Stimulated activated CD4-positive, alpha-beta T cell treated with anti-CD3 and anti-CD28 coated beads, Interleukin-1b, Interleukin-23, amount 100 ng/mL, for 24 hours (primary cell): ENCODE measurements at regions not wholly inside any gene's neighbourhood (a gene's known extent, or its start where the extent isn't known, plus 50 kb on each side); places are given as distances from the start of the nearest gene placed in this dataset.
"Not testable (repeated sequence)": the region's sequence is repeated elsewhere in the genome, so short reads cannot be mapped to it uniquely, and the experiment has no call there.

ENCODE experiments used
- DNase-seq, 4 experiments: peaks; one replicate each; pipeline ENCODE4 v3.0.0-alpha.2; 2020; ENCODE audit warnings: low read depth in 4 of 4, low spot score in 1 of 4

DNA sequence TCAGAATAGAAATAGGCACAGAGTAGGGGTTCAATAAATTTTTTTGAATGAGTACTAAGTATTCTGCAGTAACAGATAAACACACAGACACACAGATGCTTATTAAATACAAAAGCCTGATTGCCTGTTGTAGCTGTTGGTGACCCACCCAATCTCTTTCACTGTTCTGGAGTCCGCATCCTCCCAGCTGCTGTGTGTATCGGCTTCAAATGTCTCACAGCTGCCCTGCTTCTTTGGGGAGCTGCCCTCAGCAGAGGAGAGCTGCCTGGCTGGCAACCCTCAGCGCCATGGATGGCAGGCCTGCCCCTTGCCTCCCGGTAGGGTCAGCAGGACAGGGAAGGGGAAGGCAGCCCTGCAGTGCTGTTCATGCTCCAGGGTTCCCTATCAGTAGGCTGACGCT lies 50.5 kb upstream of the PRNP start:
- no peak for DNase-seq

DNA sequence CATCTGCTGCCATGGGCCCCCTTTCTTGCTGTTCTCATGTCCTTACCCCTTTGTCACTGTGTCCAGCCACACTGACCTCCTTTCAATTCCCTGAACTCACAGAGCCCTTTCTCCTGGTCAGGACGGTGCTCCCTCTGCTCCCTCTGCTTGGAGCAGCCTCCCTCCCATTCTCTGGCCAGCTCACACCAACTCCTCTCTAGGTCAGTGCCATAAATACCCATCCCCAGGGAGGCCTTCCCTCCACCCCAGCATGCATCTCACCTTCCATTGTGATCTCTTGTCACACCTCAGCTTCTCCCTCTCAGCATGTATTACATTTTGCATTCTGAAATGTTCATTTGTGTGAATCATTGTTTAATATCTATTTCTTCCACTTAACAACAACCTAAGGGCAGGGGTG lies 50.9 kb upstream of the PRNP start:
- no peak for DNase-seq

GRCh38 chr20:4633780-4634179 lies 52.5 kb upstream of the PRNP start:
- no peak for DNase-seq

GRCh38 chr20:4633379-4633778 lies 52.9 kb upstream of the PRNP start:
- DNase-seq = no peak

DNA sequence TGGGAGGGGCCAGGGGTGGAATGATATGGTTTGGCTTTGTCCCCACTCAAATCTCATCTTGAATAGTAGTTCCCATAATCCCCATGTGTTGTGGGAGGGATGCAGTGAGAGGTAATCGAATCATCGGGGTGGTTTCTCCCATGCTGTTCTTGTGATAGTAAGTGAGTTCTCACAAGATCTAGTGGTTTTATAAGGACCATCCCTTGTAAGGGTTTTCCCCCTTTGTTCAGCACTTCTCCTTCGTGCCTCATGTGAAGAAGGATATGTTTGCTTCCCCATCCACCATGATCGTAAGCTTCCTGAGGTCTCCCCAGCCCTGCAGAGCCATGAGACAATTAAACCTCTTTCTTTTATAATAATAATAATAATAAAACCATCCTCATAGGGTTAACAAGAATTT lies 53.4 kb upstream of the PRNP start:
- DNase-seq = no peak

GRCh38 chr20:4626228-4626627 lies 60.0 kb upstream of the PRNP start:
- no peak for DNase-seq

DNA sequence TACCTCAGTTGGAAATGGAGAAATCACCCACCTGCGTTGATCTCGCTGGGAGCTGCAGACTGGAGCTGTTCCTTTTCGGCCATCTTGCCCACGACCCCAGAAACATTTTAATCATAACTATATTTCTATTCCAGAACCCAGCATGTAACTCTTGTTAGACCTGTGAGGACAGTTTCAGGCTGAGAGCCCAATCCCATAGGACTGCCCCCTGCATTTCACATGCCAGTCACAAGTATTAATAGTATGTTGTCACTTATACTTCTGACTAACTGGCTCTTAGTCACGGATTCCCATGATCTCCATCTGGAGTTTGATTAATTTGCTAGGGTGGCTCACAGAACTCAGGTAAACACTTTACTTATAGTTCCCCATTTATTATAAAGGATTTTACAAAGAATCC lies 60.6 kb upstream of the PRNP start:
- DNase-seq = no peak

DNA sequence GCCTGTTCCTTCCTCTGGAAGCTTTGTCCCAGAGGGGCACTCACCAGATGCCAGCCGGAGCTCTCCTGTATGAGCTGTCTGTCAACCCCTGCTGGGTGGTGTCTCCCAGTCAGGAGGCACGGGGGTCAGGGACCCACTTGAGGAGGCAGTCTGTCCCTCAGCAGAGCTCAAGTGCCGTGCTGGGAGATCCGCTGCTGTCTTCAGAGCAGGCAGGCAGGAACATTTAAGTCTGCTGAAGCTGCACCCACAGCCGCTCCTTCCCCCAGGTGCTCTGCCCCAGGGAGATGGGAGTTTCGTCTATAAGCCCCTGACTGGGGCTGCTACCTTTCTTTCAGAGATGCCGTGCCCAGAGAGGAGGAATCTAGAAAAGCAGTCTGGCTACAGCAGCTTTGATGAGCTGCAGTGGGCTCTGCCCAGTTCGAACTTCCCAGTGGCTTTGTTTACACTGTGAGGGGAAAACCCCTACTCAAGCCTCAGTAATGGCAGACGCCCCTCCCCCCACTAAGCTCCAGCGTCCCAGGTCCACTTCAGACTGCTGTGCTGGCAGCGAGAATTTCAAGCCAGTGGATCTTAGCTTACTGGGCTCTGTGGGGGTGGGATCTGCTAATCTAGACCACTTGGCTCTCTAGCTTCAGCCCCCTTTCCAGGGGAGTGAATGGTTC lies 61.5 kb upstream of the PRNP start:
- DNase-seq = not testable (repeated sequence)

DNA sequence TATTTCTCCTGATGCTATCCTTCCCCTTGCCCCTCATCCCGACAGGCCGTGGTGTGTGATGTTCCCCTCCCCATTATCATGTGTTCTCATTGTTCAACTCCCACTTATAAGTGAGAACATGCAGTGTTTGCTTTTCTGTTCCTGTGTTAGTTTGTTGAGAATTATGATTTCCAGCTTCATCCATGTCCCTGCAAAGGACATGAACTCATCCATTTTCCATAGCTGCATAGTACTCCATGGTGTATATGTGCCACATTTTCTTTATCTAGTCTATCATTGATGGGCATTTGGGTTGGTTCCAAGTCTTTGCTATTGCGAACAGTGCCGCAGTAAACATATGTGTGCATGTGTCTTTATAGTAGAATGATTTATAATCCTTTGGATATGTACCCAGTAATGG lies 67.1 kb upstream of the PRNP start:
- not testable (repeated sequence) for DNase-seq

GRCh38 chr20:4617484-4617883 lies 68.8 kb upstream of the PRNP start:
- DNase-seq = no peak

DNA sequence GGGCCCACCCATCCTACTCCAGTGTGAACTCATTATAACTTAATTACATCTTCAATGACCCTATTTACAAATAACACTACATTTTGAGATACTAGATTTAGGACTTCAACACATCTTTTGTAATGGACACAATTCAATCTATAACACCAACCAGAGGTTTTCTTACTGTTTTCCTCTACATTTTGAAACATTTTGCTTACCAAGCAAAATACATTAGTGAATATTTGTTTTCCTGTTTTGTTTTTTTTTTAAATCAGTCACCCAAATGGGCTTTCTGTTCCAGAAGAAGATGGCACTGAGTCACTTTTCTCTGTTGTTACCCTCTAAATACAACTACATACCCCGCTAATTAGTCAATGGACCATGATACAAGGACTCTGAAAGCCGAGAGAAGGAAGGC lies 69.2 kb upstream of the PRNP start:
- no peak for DNase-seq

DNA sequence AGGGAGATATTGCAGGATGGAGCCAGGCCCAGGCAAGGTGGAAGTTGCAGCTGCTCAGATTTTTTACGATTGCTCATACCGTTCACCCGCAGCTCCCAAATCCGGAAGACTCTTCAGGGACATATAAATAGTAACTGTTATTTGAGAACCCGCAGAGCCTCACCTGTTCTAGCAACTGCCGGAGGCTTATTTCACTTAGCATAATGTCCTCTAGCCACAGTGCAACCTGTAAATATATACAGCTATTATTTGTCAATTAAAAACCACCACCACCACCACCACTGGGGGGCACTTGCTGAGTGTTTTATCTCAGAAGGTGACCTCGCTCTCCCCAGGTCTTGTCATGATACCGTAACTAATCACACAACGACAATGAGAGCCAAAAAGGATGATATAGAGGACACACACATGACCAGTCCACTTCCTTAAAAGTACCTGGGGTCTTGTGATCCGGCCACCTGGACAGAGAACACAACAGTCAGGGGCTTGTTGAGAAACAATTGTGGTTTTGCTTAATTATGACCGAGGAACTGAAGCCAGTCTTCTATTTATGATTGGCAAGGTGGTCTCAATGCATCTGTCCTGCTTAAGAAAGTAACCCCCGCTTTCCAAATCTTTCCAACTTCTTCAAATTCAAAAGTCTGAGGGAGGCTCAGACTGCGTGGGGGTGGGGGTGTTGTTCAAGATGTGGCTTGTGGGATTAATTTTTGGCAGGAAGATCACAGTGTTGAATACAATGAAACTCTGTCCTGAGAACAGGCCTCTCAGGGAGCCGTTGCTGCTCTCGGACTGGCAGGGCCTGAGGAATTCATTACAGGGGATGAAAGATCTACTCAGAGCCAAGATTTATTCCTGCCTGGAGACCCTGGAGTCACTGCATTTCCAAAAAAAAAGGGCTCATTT lies 72.3 kb upstream of the PRNP start:
- peak in 3 of 4 experiments; percentile 36 to 50 (median 36) for DNase-seq

DNA sequence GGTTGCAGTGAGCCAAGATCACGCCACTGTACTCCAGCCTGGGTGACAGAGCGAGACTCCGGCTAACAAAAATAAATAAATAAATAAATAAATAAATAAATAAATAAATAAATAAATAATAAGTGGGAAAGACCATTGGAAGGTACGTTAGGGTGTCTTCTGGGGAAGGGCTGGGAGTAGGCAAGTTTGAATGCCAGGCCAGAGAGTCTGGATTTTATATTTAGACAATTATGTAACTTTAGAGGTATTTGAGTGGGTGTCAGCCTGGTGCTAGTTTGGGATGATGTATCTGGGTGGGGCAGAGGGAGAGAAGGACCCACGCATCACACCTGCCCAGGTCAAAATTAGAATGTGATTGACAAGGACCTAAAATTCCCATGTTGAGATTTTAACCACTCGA lies 73.1 kb upstream of the PRNP start:
- DNase-seq = no peak

DNA sequence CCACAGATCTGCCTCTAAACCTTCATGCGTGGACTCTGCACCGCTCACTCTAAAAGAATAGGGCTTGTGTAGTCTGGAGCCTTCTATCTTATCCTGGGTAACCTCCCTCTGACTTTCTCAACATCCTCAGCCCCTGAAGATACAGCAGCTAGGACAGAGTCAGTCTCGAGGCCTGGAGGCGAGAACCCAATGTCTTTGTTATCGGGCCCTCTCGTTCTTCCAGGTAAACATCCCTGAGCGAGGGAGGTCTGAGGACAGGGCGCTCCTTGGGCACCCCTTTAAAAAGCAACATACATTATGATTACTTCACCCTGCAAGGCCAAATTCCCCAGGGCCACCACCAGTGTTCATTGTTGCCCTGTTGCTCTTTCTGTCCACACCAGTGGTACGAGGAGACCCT lies 75.4 kb upstream of the PRNP start:
- no peak for DNase-seq

GRCh38 chr20:4609511-4609910 lies 76.7 kb upstream of the PRNP start:
- no peak for DNase-seq

DNA sequence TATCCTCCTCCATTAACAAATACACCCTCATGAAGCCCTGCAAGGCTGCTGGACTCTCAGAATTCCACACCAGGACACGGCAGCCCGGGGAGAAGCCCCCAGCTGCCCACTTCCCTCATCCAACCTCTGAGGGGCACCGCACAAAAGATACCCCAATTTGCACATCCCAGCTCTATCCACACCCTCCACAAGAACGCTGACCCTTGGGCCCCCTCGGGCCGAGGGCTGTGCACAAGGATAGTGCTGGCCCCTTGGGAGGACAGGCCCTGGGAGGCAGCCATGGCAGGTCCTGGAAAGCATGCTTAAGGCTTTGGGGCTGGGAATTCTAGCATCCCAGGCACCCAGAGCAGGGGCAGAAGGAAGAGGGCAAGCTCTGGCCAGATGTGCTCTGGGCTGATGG lies 77.4 kb upstream of the PRNP start:
- no peak for DNase-seq

DNA sequence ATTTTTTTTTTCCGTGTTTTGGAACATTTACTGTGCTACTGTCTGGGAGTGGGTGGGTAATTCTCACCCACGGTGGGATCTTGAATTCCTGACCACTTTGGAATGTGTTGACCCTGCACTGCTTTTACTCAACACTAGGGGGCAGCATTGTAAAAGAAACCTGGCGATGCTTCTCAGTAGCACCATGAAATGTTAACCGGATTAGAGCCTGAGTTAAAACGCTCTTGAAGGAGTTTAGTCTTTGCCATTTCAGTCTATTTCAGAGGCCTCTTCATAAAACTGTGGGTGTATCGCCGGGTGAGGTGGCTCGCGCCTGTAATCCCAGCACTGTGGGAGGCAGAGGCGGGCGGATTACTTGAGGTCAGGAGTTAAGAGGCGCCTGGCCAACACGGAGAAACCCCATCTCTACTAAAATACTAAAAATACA lies 79.0 kb upstream of the PRNP start:
- DNase-seq = peak in 3 of 4 experiments; percentile 22 to 34 (median 32)

GRCh38 chr20:4606051-4606450 lies 80.2 kb upstream of the PRNP start:
- no peak for DNase-seq

GRCh38 chr20:4605166-4605565 lies 81.1 kb upstream of the PRNP start:
- no peak for DNase-seq

DNA sequence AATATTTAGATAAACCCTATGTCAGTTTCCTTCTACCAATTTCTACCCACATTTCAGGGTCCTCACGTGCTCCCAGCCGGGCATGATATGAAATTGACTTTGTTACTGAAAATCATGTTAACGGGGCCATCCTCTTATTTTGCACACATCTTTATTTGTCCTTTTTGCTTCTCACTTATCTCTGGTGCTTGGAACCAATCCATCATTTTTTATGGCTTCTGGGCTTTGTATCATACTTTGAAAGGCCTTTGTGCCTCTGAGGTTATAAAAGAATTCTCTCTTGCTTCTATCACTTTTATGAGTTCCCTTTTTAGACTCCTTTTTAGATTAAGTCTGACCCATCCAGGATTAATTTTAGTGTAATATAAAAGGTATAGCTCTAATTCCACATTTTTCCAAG lies 81.7 kb upstream of the PRNP start:
- no peak for DNase-seq

DNA sequence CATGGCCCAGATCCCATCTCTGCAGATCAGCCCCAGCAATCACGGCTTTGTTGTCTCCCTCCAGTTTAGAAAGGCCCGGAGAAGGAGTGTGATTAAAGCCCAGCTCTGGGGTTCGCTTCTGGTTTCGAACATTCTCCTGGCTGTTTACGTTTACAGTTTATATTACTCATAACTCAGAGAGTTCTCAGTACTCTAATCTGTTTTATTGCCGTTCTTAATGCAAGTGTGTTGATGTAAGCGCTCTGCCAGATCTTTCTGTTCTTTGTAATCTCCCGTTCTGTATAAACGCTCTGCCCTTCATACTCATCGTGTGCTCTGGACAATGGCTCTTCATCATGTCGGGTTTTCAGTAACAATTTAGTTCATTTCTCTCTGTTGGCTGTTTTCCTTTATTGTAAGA lies 82.5 kb upstream of the PRNP start:
- DNase-seq = no peak

- DNase-seq = no peak
Observed at GRCh38 chr20:4602297-4602631, 84.0 kb upstream of the PRNP start.
